ENCODE measurements at regions not wholly inside any gene's neighbourhood (a gene's known extent, or its start where the extent isn't known, plus 50 kb on each side); places are given as distances from the start of the nearest gene placed in this dataset.

- H3K36me3 ChIP-seq (ENCODE audit: control insufficient read depth in 1 of 2, insufficient read depth in 2 of 2, low read length in 1 of 2), result no peaks in the 10 kb centered on the region
- H3K27ac ChIP-seq (ENCODE audit: low read depth in 1 of 2, low read length in 2 of 2), result no peak overlapping the region
- intact Hi-C loops (cut with DNase I), result no loop called here
- no peak for DNase-seq
- ATAC-seq (ENCODE audit: low FRiP score), result no peak
- H3K4me3 ChIP-seq (ENCODE audit: low read length in 2 of 2), result no peak overlapping the region
- H3K27me3 ChIP-seq (ENCODE audit: control insufficient read depth in 1 of 2, insufficient read depth in 2 of 2, low read length in 1 of 2), result no peaks in the 10 kb centered on the region
- peaks cover 10% of the 10 kb centered on the region for H3K9me3 ChIP-seq (ENCODE audit: control insufficient read depth, low read length)
- WGBS, 2 donors, result 62 to 71% methylated on average over 2 of the region's 2 CpGs
- no peaks in the 10 kb centered on the region for H3K4me1 ChIP-seq (ENCODE audit: control insufficient read depth in 1 of 2, insufficient read depth in 2 of 2, low read length in 2 of 2)
Measured at GRCh38 chr17:45680360-45680759, 103.8 kb upstream of the CRHR1 start.

GRCh38 chr17:45681706-45682105, 102.4 kb upstream of the CRHR1 start:
- H3K9me3 ChIP-seq (ENCODE audit: control insufficient read depth, low read length), result peaks cover 10% of the 10 kb centered on the region
- WGBS, 2 donors, result 62 to 65% methylated on average over 9 of the region's 9 CpGs
- no peaks in the 10 kb centered on the region for H3K4me1 ChIP-seq (ENCODE audit: control insufficient read depth in 1 of 2, insufficient read depth in 2 of 2, low read length in 2 of 2)
- intact Hi-C loops (cut with DNase I), result no loop called here
- DNase-seq, result no peak
- ATAC-seq (ENCODE audit: low FRiP score), result no peak
- H3K4me3 ChIP-seq (ENCODE audit: low read length in 2 of 2), result no peak overlapping the region
- H3K27ac ChIP-seq (ENCODE audit: low read depth in 1 of 2, low read length in 2 of 2), result no peak overlapping the region
- H3K36me3 ChIP-seq (ENCODE audit: control insufficient read depth in 1 of 2, insufficient read depth in 2 of 2, low read length in 1 of 2), result no peaks in the 10 kb centered on the region
- H3K27me3 ChIP-seq (ENCODE audit: control insufficient read depth in 1 of 2, insufficient read depth in 2 of 2, low read length in 1 of 2), result no peaks in the 10 kb centered on the region

GRCh38 chr17:45686250-45686649, 97.9 kb upstream of the CRHR1 start:
- no peaks in the 10 kb centered on the region for H3K36me3 ChIP-seq (ENCODE audit: control insufficient read depth in 1 of 2, insufficient read depth in 2 of 2, low read length in 1 of 2)
- no peaks in the 10 kb centered on the region for H3K4me1 ChIP-seq (ENCODE audit: control insufficient read depth in 1 of 2, insufficient read depth in 2 of 2, low read length in 2 of 2)
- ATAC-seq (ENCODE audit: low FRiP score) (no peak), DNase-seq (no peak)
- WGBS, 2 donors, result 85 to 86% methylated on average over 4 of the region's 4 CpGs
- no peaks in the 10 kb centered on the region for H3K27me3 ChIP-seq (ENCODE audit: control insufficient read depth in 1 of 2, insufficient read depth in 2 of 2, low read length in 1 of 2)
- H3K4me3 ChIP-seq (ENCODE audit: low read length in 2 of 2), result no peak overlapping the region
- H3K27ac ChIP-seq (ENCODE audit: low read depth in 1 of 2, low read length in 2 of 2), result no peak overlapping the region
- no peaks in the 10 kb centered on the region for H3K9me3 ChIP-seq (ENCODE audit: control insufficient read depth, low read length)
- intact Hi-C loops (cut with DNase I), result no loop called here

- H3K27ac ChIP-seq (ENCODE audit: low read depth in 1 of 2, low read length in 2 of 2), result no peak overlapping the region
- no peak for DNase-seq
- 84 to 87% methylated on average over 2 of the region's 2 CpGs for WGBS, 2 donors
- intact Hi-C loops (cut with DNase I), result no loop called here
- H3K9me3 ChIP-seq (ENCODE audit: control insufficient read depth, low read length), result no peaks in the 10 kb centered on the region
- no peaks in the 10 kb centered on the region for H3K36me3 ChIP-seq (ENCODE audit: control insufficient read depth in 1 of 2, insufficient read depth in 2 of 2, low read length in 1 of 2)
- no peak for ATAC-seq (ENCODE audit: low FRiP score)
- H3K4me1 ChIP-seq (ENCODE audit: control insufficient read depth in 1 of 2, insufficient read depth in 2 of 2, low read length in 2 of 2), result no peaks in the 10 kb centered on the region
- no peak overlapping the region for H3K4me3 ChIP-seq (ENCODE audit: low read length in 2 of 2)
- no peaks in the 10 kb centered on the region for H3K27me3 ChIP-seq (ENCODE audit: control insufficient read depth in 1 of 2, insufficient read depth in 2 of 2, low read length in 1 of 2)
Measured at GRCh38 chr17:45687594-45687993, 96.5 kb upstream of the CRHR1 start.

GRCh38 chr17:45688353-45688752, 95.8 kb upstream of the CRHR1 start:
- Histone ChIP-seq H3K4me1 (ENCODE audit: control insufficient read depth in 1 of 2, insufficient read depth in 2 of 2, low read length in 2 of 2) (no peaks in the 10 kb centered on the region), H3K27me3 (ENCODE audit: control insufficient read depth in 1 of 2, insufficient read depth in 2 of 2, low read length in 1 of 2) (no peaks in the 10 kb centered on the region), H3K27ac (ENCODE audit: low read depth in 1 of 2, low read length in 2 of 2) (no peak overlapping the region), H3K9me3 (ENCODE audit: control insufficient read depth, low read length) (no peaks in the 10 kb centered on the region), H3K4me3 (ENCODE audit: low read length in 2 of 2) (no peak overlapping the region), H3K36me3 (ENCODE audit: control insufficient read depth in 1 of 2, insufficient read depth in 2 of 2, low read length in 1 of 2) (no peaks in the 10 kb centered on the region)
- 46 to 50% methylated on average over 10 of the region's 10 CpGs for WGBS, 2 donors
- intact Hi-C loops (cut with DNase I), result no loop called here
- no peak for DNase-seq
- ATAC-seq (ENCODE audit: low FRiP score), result no peak

- intact Hi-C loops (cut with DNase I), result no loop called here
- no peaks in the 10 kb centered on the region for H3K4me1 ChIP-seq (ENCODE audit: control insufficient read depth in 1 of 2, insufficient read depth in 2 of 2, low read length in 2 of 2)
- no peaks in the 10 kb centered on the region for H3K9me3 ChIP-seq (ENCODE audit: control insufficient read depth, low read length)
- H3K4me3 ChIP-seq (ENCODE audit: low read length in 2 of 2), result no peak overlapping the region
- H3K27ac ChIP-seq (ENCODE audit: low read depth in 1 of 2, low read length in 2 of 2), result no peak overlapping the region
- ATAC-seq (ENCODE audit: low FRiP score), result no peak
- no peak for DNase-seq
- H3K36me3 ChIP-seq (ENCODE audit: control insufficient read depth in 1 of 2, insufficient read depth in 2 of 2, low read length in 1 of 2), result no peaks in the 10 kb centered on the region
- WGBS, 2 donors, result 83 to 84% methylated on average over 7 of the region's 7 CpGs
- H3K27me3 ChIP-seq (ENCODE audit: control insufficient read depth in 1 of 2, insufficient read depth in 2 of 2, low read length in 1 of 2), result no peaks in the 10 kb centered on the region
Measured at GRCh38 chr17:45688820-45689219, 95.3 kb upstream of the CRHR1 start.

GRCh38 chr17:45689451-45689850, 94.7 kb upstream of the CRHR1 start:
- no peak for DNase-seq
- intact Hi-C loops (cut with DNase I), result no loop called here
- H3K4me1 ChIP-seq (ENCODE audit: control insufficient read depth in 1 of 2, insufficient read depth in 2 of 2, low read length in 2 of 2), result no peaks in the 10 kb centered on the region
- no peak for ATAC-seq (ENCODE audit: low FRiP score)
- WGBS, 2 donors, result 77 to 82% methylated on average over 6 of the region's 6 CpGs
- no peaks in the 10 kb centered on the region for H3K36me3 ChIP-seq (ENCODE audit: control insufficient read depth in 1 of 2, insufficient read depth in 2 of 2, low read length in 1 of 2)
- no peaks in the 10 kb centered on the region for H3K9me3 ChIP-seq (ENCODE audit: control insufficient read depth, low read length)
- no peaks in the 10 kb centered on the region for H3K27me3 ChIP-seq (ENCODE audit: control insufficient read depth in 1 of 2, insufficient read depth in 2 of 2, low read length in 1 of 2)
- H3K27ac ChIP-seq (ENCODE audit: low read depth in 1 of 2, low read length in 2 of 2), result no peak overlapping the region
- no peak overlapping the region for H3K4me3 ChIP-seq (ENCODE audit: low read length in 2 of 2)

- H3K4me3 ChIP-seq (ENCODE audit: low read length in 2 of 2), result no peak overlapping the region
- H3K27ac ChIP-seq (ENCODE audit: low read depth in 1 of 2, low read length in 2 of 2), result no peak overlapping the region
- H3K27me3 ChIP-seq (ENCODE audit: control insufficient read depth in 1 of 2, insufficient read depth in 2 of 2, low read length in 1 of 2), result no peaks in the 10 kb centered on the region
Measured at GRCh38 chr17:45690625-45691275, 93.4 kb upstream of the CRHR1 start.

GRCh38 chr17:45692661-45693060, 91.5 kb upstream of the CRHR1 start:
- Histone ChIP-seq H3K4me3 (ENCODE audit: low read length in 2 of 2) (no peak overlapping the region), H3K27ac (ENCODE audit: low read depth in 1 of 2, low read length in 2 of 2) (no peak overlapping the region), H3K4me1 (ENCODE audit: control insufficient read depth in 1 of 2, insufficient read depth in 2 of 2, low read length in 2 of 2) (no peaks in the 10 kb centered on the region), H3K27me3 (ENCODE audit: control insufficient read depth in 1 of 2, insufficient read depth in 2 of 2, low read length in 1 of 2) (no peaks in the 10 kb centered on the region), H3K9me3 (ENCODE audit: control insufficient read depth, low read length) (peaks cover under 1% of the 10 kb centered on the region), H3K36me3 (ENCODE audit: control insufficient read depth in 1 of 2, insufficient read depth in 2 of 2, low read length in 1 of 2) (no peaks in the 10 kb centered on the region)
- ATAC-seq (ENCODE audit: low FRiP score) (no peak), DNase-seq (no peak)
- 32 to 42% methylated on average over 4 of the region's 4 CpGs for WGBS, 2 donors
- intact Hi-C loops (cut with DNase I), result no loop called here

More at GRCh38 chr17:45690625-45691275, 93.4 kb upstream of the CRHR1 start:
- ATAC-seq (ENCODE audit: low FRiP score), result no peak
- Histone ChIP-seq H3K36me3 (ENCODE audit: control insufficient read depth in 1 of 2, insufficient read depth in 2 of 2, low read length in 1 of 2) (no peaks in the 10 kb centered on the region), H3K4me1 (ENCODE audit: control insufficient read depth in 1 of 2, insufficient read depth in 2 of 2, low read length in 2 of 2) (no peaks in the 10 kb centered on the region), H3K9me3 (ENCODE audit: control insufficient read depth, low read length) (no peaks in the 10 kb centered on the region)
- DNase-seq, result no peak
- intact Hi-C loops (cut with DNase I), result no loop called here
- 29 to 48% methylated on average over 13 of the region's 13 CpGs for WGBS, 2 donors
